Right atrium auricular region (tissue), 2 donors: ENCODE measurements at regions not wholly inside any gene's neighbourhood (a gene's known extent, or its start where the extent isn't known, plus 50 kb on each side); places are given as distances from the start of the nearest gene placed in this dataset.
A peak's percentile ranks its signal among the peaks of the same experiment; 100 is the strongest.

Experiments
- DNase-seq: peaks from one replicate; pipeline ENCODE4 v3.0.0-alpha.2; 2019; ENCODE audit warnings: low spot score
- H3K27ac ChIP-seq, 2 donors: fragments of 200-600 bp; sonication (generic); 1 replicate in 1 of 2; 2 replicates in 1 of 2; pipeline ENCODE4 v1.5.1; 2016 to 2019
- H3K27me3 ChIP-seq, 2 donors: fragments of 200-600 bp; sonication (generic); one replicate each; pipeline versions ENCODE4 v1.5.1 to v1.6.0; 2017 to 2019
- H3K36me3 ChIP-seq: fragments of 200-600 bp; sonication (generic); one replicate; pipeline ENCODE4 v1.5.1; 2016
- H3K4me1 ChIP-seq, 2 donors: fragments of 200-600 bp; sonication (generic); one replicate each; pipeline versions ENCODE4 v1.5.1 to v1.6.0; 2017 to 2019
- H3K4me3 ChIP-seq, 2 donors: fragments of 200-600 bp; sonication (generic); 1 replicate in 1 of 2; 2 replicates in 1 of 2; pipeline ENCODE4 v1.5.1; 2017 to 2019; ENCODE audit warnings: mild to moderate bottlenecking in 1 of 2, moderate library complexity in 1 of 2
- H3K9me3 ChIP-seq, 2 donors: fragments of 200-600 bp; sonication (generic); one replicate each; pipeline ENCODE4 v1.5.1; 2019
- CTCF ChIP-seq, 2 donors: fragments of 200-600 bp; sonication (generic); IDR thresholded peaks; one replicate each; pipeline ENCODE4 v1.5.1; 2019; ENCODE audit warnings: antibody characterized with exemption in 2 of 2

- no peaks in the 10 kb centered on the region for H3K4me1 ChIP-seq
- TF ChIP-seq CTCF (IDR thresholded peaks at IDR 0.05) = no peak
- H3K36me3 ChIP-seq = no peaks in the 10 kb centered on the region
- no peaks in the 10 kb centered on the region for H3K9me3 ChIP-seq
- H3K27me3 ChIP-seq = no peaks in the 10 kb centered on the region
- peak; percentile 28 for DNase-seq
- no peak overlapping the region for H3K4me3 ChIP-seq
- no peak overlapping the region for H3K27ac ChIP-seq
Observed at GRCh38 chr20:60222497-60222896, 264.3 kb downstream of the CDH26 start.

DNA sequence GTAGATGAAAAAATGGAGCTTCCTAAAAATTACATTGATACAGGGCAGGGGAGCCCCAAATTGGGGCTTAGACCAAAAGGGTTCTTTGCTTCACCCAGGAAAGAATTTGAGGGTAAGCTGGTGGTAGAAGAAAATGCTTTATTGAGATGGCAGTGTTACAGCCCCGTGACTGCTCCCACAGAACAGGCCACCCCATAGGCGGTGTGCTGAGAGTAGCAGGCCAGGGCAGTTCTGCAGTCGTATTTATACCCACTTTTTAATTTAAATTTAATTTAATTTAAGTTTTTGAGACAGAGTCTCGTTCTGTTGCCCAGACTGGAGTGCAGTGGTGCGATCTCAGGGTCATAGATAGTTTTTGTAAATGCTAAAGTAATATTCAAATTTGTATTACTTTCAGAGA is 265.0 kb downstream of the CDH26 start:
- Histone ChIP-seq H3K27me3 (no peaks in the 10 kb centered on the region), H3K27ac (no peak overlapping the region), H3K9me3 (no peaks in the 10 kb centered on the region), H3K4me1 (no peaks in the 10 kb centered on the region), H3K36me3 (no peaks in the 10 kb centered on the region), H3K4me3 (no peak overlapping the region)
- DNase-seq = no peak
- TF ChIP-seq CTCF (IDR thresholded peaks at IDR 0.05) = no peak

DNA sequence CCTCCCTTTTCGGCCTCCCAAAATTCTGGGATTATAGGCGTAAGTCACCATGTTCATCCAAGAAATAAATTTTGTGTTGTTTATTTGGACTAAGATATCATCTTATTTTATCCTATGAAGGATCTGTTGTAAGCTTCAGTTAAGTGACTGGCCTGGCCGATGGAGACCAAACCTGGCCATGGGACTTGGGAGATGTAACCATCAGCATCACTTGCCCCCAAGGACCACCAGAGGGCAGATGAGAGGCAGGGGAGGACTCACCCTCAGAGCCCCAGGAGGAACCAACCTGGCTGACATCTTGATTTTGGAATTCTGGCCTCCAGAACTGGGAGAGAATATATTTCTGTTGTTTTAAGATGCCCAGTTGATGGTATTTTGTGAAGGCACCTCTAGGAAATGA is 266.7 kb downstream of the CDH26 start:
- DNase-seq = peak; percentile 42
- Histone ChIP-seq H3K9me3 (peaks cover 0 to 2% of the 10 kb centered on the region in 2 donors), H3K27ac (no peak overlapping the region), H3K4me1 (no peaks in the 10 kb centered on the region), H3K27me3 (no peaks in the 10 kb centered on the region), H3K36me3 (no peaks in the 10 kb centered on the region), H3K4me3 (no peak overlapping the region)
- peak in 1 of 2 donors; percentile 24 for TF ChIP-seq CTCF (IDR thresholded peaks at IDR 0.05)

- no peak for TF ChIP-seq CTCF (IDR thresholded peaks at IDR 0.05)
- Histone ChIP-seq H3K9me3 (peaks cover 0 to 5% of the 10 kb centered on the region in 2 donors), H3K27ac (no peak overlapping the region), H3K27me3 (no peaks in the 10 kb centered on the region), H3K4me3 (no peak overlapping the region), H3K36me3 (no peaks in the 10 kb centered on the region), H3K4me1 (no peaks in the 10 kb centered on the region)
- DNase-seq = peak; percentile 56
Observed at GRCh38 chr20:60228255-60228654, 270.0 kb downstream of the CDH26 start.

DNA sequence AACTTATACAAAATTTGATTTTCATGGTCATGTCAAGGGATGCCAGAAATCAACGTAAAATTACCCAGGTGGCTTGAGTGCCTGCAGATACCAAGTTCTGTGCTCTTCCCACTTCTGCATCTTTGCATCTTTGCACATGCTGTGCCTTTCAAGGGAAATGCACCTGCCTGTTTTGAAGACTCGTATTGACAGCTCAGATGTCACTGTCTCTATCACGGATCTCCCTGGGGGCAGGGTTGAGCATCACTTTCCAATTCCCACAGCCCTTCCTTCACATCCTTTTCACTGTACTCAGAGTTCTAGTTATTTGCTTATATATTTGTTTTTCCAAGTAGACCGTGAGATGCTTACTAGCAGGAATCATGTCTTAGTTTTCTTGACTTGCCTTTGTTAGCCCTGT is 274.2 kb downstream of the CDH26 start:
- H3K27ac ChIP-seq = no peak overlapping the region
- H3K9me3 ChIP-seq = peaks cover 0 to 5% of the 10 kb centered on the region in 2 donors
- no peak for DNase-seq
- H3K27me3 ChIP-seq = no peaks in the 10 kb centered on the region
- no peaks in the 10 kb centered on the region for H3K36me3 ChIP-seq
- no peaks in the 10 kb centered on the region for H3K4me1 ChIP-seq
- no peak overlapping the region for H3K4me3 ChIP-seq
- TF ChIP-seq CTCF (IDR thresholded peaks at IDR 0.05) = no peak

GRCh38 chr20:60233018-60233630 is 274.9 kb downstream of the CDH26 start:
- Histone ChIP-seq H3K4me1 (no peaks in the 10 kb centered on the region), H3K9me3 (peaks cover 0 to 5% of the 10 kb centered on the region in 2 donors), H3K27me3 (no peaks in the 10 kb centered on the region), H3K4me3 (no peak overlapping the region), H3K36me3 (no peaks in the 10 kb centered on the region), H3K27ac (no peak overlapping the region)
- TF ChIP-seq CTCF (IDR thresholded peaks at IDR 0.05) = no peak
- no peak for DNase-seq
